Activated CD4-positive, CD25-positive, alpha-beta regulatory T cell (primary cell): ENCODE measurements at regions not wholly inside any gene's neighbourhood (a gene's known extent, or its start where the extent isn't known, plus 50 kb on each side); places are given as distances from the start of the nearest gene placed in this dataset.

Source experiments
- DNase-seq, 4 experiments: peaks; one replicate each; lab custom pipeline; 2025; lab: John Stamatoyannopoulos, UW

- no peak for DNase-seq
These were observed 367.0 kb downstream of the LPIN1 start for GRCh38 chr2:12113412-12113811.

GRCh38 chr2:12114816-12115215, 368.4 kb downstream of the LPIN1 start:
- DNase-seq, result no peak

- DNase-seq, result no peak
These were observed 369.9 kb downstream of the LPIN1 start for GRCh38 chr2:12116228-12116750.

- DNase-seq, result no peak
These were observed 373.4 kb downstream of the LPIN1 start for GRCh38 chr2:12119841-12120240.

GRCh38 chr2:12120281-12121150, 374.1 kb downstream of the LPIN1 start:
- DNase-seq, result no peak

- DNase-seq, result no peak
These were observed 378.4 kb downstream of the LPIN1 start for GRCh38 chr2:12124790-12125189.

GRCh38 chr2:12126318-12126717, 379.9 kb downstream of the LPIN1 start:
- no peak for DNase-seq

- DNase-seq, result no peak
These were observed 381.2 kb downstream of the LPIN1 start for GRCh38 chr2:12127638-12128037.

- DNase-seq, result no peak
These were observed 385.5 kb downstream of the LPIN1 start for GRCh38 chr2:12131975-12132374.

- DNase-seq, result no peak
These were observed 395.3 kb downstream of the LPIN1 start for GRCh38 chr2:12141618-12142258.

- no peak for DNase-seq
These were observed 405.3 kb downstream of the LPIN1 start for GRCh38 chr2:12151716-12152115.

- no peak for DNase-seq
These were observed 406.5 kb downstream of the LPIN1 start for GRCh38 chr2:12152888-12153287.

GRCh38 chr2:12155303-12156051, 409.0 kb downstream of the LPIN1 start:
- no peak for DNase-seq

- DNase-seq, result no peak
These were observed 409.9 kb downstream of the LPIN1 start for GRCh38 chr2:12156349-12156748.

- DNase-seq, result no peak
These were observed 414.7 kb downstream of the LPIN1 start for GRCh38 chr2:12161085-12161484.

- DNase-seq, result no peak
These were observed 416.1 kb downstream of the LPIN1 start for GRCh38 chr2:12162269-12163247.

GRCh38 chr2:12163866-12164265, 417.4 kb downstream of the LPIN1 start:
- no peak for DNase-seq

- no peak for DNase-seq
These were observed 418.3 kb downstream of the LPIN1 start for GRCh38 chr2:12164689-12165088.

GRCh38 chr2:12167525-12168317, 421.3 kb downstream of the LPIN1 start:
- no peak for DNase-seq

- DNase-seq, result no peak
These were observed 421.9 kb downstream of the LPIN1 start for GRCh38 chr2:12168354-12168753.
